Liver (tissue), 8 donors: ENCODE measurements at regions not wholly inside any gene's neighbourhood (a gene's known extent, or its start where the extent isn't known, plus 50 kb on each side); places are given as distances from the start of the nearest gene placed in this dataset.

ENCODE experiments used
- DNase-seq: peaks from one replicate; pipeline ENCODE4 v3.0.0-alpha.2; 2017; ENCODE audit warnings: low spot score
- H3K27ac ChIP-seq, 2 donors: one replicate each; pipeline ENCODE4 v1.7.0; 2013; ENCODE audit warnings: inconsistent platforms in 2 of 2, low read length in 2 of 2, control low read depth in 1 of 2, low read depth in 1 of 2, mild to moderate bottlenecking in 1 of 2
- H3K27me3 ChIP-seq, 4 donors: one replicate each; pipeline versions ENCODE4 v1.6.1 to v1.7.0; 2013; ENCODE audit warnings: low read length in 3 of 4, inconsistent platforms in 1 of 4, mild to moderate bottlenecking in 1 of 4, moderate library complexity in 1 of 4; ENCODE audit not compliant: control insufficient read depth in 4 of 4, insufficient read depth in 4 of 4
- H3K36me3 ChIP-seq, 4 donors: one replicate each; pipeline versions ENCODE4 v1.6.1 to v1.7.0; 2013; ENCODE audit warnings: low read length in 3 of 4, mild to moderate bottlenecking in 3 of 4, low read depth in 1 of 4, moderate library complexity in 1 of 4; ENCODE audit not compliant: control insufficient read depth in 4 of 4, insufficient read depth in 3 of 4
- H3K4me1 ChIP-seq, 4 donors: one replicate each; pipeline versions ENCODE4 v1.6.1 to v1.7.0; 2013; ENCODE audit warnings: low read length in 3 of 4, mild to moderate bottlenecking in 3 of 4, moderate library complexity in 1 of 4; ENCODE audit not compliant: control insufficient read depth in 4 of 4, insufficient read depth in 4 of 4
- H3K4me3 ChIP-seq, 3 donors: one replicate each; pipeline versions ENCODE4 v1.6.1 to v1.7.0; 2013; ENCODE audit warnings: low read length in 3 of 3, control low read depth in 1 of 3, low read depth in 1 of 3, mild to moderate bottlenecking in 1 of 3
- H3K9ac ChIP-seq, 2 donors: one replicate each; pipeline ENCODE4 v1.7.0; 2013; ENCODE audit warnings: low read length in 2 of 2, mild to moderate bottlenecking in 2 of 2, moderate library complexity in 2 of 2, control low read depth in 1 of 2, low read depth in 1 of 2
- H3K9me3 ChIP-seq, 4 donors: one replicate each; pipeline versions ENCODE4 v1.6.1 to v1.7.0; 2013; ENCODE audit warnings: low read length in 3 of 4; ENCODE audit not compliant: control insufficient read depth in 4 of 4
- ATF3 ChIP-seq: IDR thresholded peaks from 2 replicates; pipeline ENCODE4 v1.6.1; 2016; ENCODE audit warnings: antibody characterized with exemption
- CTCF ChIP-seq: fragments of 150-350 bp; IDR thresholded peaks from 2 replicates; pipeline ENCODE4 v1.5.1; 2017; ENCODE audit warnings: improper control_type of control experiment, low read depth, low read length; ENCODE audit not compliant: missing input control
- EGR1 ChIP-seq, 2 donors: IDR thresholded peaks; 2 replicates each; pipeline ENCODE4 v1.6.1; 2016 to 2018; ENCODE audit warnings: antibody characterized with exemption in 2 of 2, low read depth in 2 of 2
- HNF4A ChIP-seq, 2 donors: conservative IDR thresholded peaks; 2 replicates each; pipeline ENCODE4 v1.6.1; 2016; ENCODE audit warnings: antibody characterized with exemption in 2 of 2, mild to moderate bottlenecking in 2 of 2
- HNF4G ChIP-seq: IDR thresholded peaks from 2 replicates; pipeline ENCODE4 v1.6.1; 2016; ENCODE audit warnings: antibody characterized with exemption
- MAX ChIP-seq: IDR thresholded peaks from 2 replicates; pipeline ENCODE4 v1.6.1; 2016; ENCODE audit warnings: antibody characterized with exemption
- NR2F2 ChIP-seq: IDR thresholded peaks from 2 replicates; pipeline ENCODE4 v1.6.1; 2016; ENCODE audit warnings: antibody characterized with exemption
- RAD21 ChIP-seq, 2 donors: IDR thresholded peaks; 2 replicates each; pipeline ENCODE4 v1.6.1; 2016; ENCODE audit warnings: antibody characterized with exemption in 2 of 2, mild to moderate bottlenecking in 2 of 2
- REST ChIP-seq: IDR thresholded peaks from 2 replicates; pipeline ENCODE4 v1.6.1; 2016; ENCODE audit warnings: antibody characterized with exemption, mild to moderate bottlenecking
- RXRA ChIP-seq, 2 donors: IDR thresholded peaks; 2 replicates each; pipeline ENCODE4 v1.6.1; 2017 to 2018; ENCODE audit warnings: antibody characterized with exemption in 2 of 2, mild to moderate bottlenecking in 1 of 2
- TAF1 ChIP-seq: conservative IDR thresholded peaks from 2 replicates; pipeline ENCODE4 v1.6.1; 2016; ENCODE audit warnings: antibody characterized with exemption, mild to moderate bottlenecking
- YY1 ChIP-seq: IDR thresholded peaks from 2 replicates; pipeline ENCODE4 v1.6.1; 2016; ENCODE audit warnings: antibody characterized with exemption, mild to moderate bottlenecking
- ZBTB33 ChIP-seq: IDR thresholded peaks from 2 replicates; pipeline ENCODE4 v1.6.1; 2016; ENCODE audit warnings: antibody characterized with exemption
- WGBS: extraction: QIAGEN DNeasy Blood & Tissue Kit; methylation state at CpG from one replicate; pipeline ENCODE4 v1.1.7; 2013; 5-methylcytosine and 5-hydroxymethylcytosine counted together
- donor health status: healthy.
- donor health status: healthy.
- donor health status: healthy.
- donor health status: healthy.
- donor health status: healthy.

- TF ChIP-seq ATF3, result no peak
These were observed 534.0 kb downstream of the EFNB2 start (continued) for GRCh38 chr13:106001443-106001842.

GRCh38 chr13:105997581-105998550 lies 537.6 kb downstream of the EFNB2 start:
- H3K4me3 ChIP-seq, result no peak overlapping the region
- TF ChIP-seq REST (no peak), NR2F2 (no peak), HNF4A (conservative IDR thresholded peaks at IDR 0.05) (no peak), HNF4G (no peak), CTCF (no peak), ZBTB33 (no peak), RXRA (IDR thresholded peaks at IDR 0.05) (no peak), EGR1 (IDR thresholded peaks at IDR 0.05; ENCODE audit: low read depth in 2 of 2) (no peak), TAF1 (no peak), MAX (no peak), YY1 (no peak), RAD21 (IDR thresholded peaks at IDR 0.05) (no peak)
- no peak overlapping the region for H3K9ac ChIP-seq
- H3K27me3 ChIP-seq, result no peaks in the 10 kb centered on the region
- 77% methylated on average over 29 of the region's 29 CpGs for WGBS
- H3K36me3 ChIP-seq, result no peaks in the 10 kb centered on the region
- H3K4me1 ChIP-seq, result no peaks in the 10 kb centered on the region
- peaks cover 0 to 1% (median 0%) of the 10 kb centered on the region in 4 donors for H3K9me3 ChIP-seq
- no peak overlapping the region for H3K27ac ChIP-seq
- DNase-seq, result no peak
